ENCODE measurements at regions not wholly inside any gene's neighbourhood (a gene's known extent, or its start where the extent isn't known, plus 50 kb on each side); places are given as distances from the start of the nearest gene placed in this dataset.

GRCh38 chr11:86726770-86727504 lies 54.5 kb upstream of the ME3 start:
- Histone ChIP-seq H3K4me3 (no peak overlapping the region), H3K27me3 (no peaks in the 10 kb centered on the region), H3K27ac (no peak overlapping the region), H3K9me3 (peaks cover 7 to 11% of the 10 kb centered on the region in 2 donors), H3K36me3 (no peaks in the 10 kb centered on the region), H3K4me1 (no peaks in the 10 kb centered on the region)
- in situ Hi-C loops (cut with MboI; ENCODE audit: low pct_ligation_motif_present in 1 of 4, low pct_unique_long_range_greater_than_20kb in 1 of 4, low sequenced_read_pairs in 3 of 4): no loop called here
- TF ChIP-seq EP300 (IDR thresholded peaks at IDR 0.05; ENCODE audit: low read depth) (no peak), CTCF (IDR thresholded peaks at IDR 0.05) (no peak)
- 47 to 66% methylated on average over 4 to 5 of the region's 5 CpGs for WGBS, 2 donors (ENCODE audit: low coverage in 1 of 2)
- intact Hi-C loops (cut with DNase I; ENCODE audit: low total_unique reads): no loop called here
- no peak for DNase-seq

GRCh38 chr11:86726118-86726753 lies 53.8 kb upstream of the ME3 start:
- 82 to 92% methylated on average over 2 of the region's 2 CpGs for WGBS, 2 donors (ENCODE audit: low coverage in 1 of 2)
- intact Hi-C loops (cut with DNase I; ENCODE audit: low total_unique reads): no loop called here
- H3K4me1 ChIP-seq: no peaks in the 10 kb centered on the region
- no peak overlapping the region for H3K27ac ChIP-seq
- H3K4me3 ChIP-seq: no peak overlapping the region
- no peaks in the 10 kb centered on the region for H3K27me3 ChIP-seq
- no peak for TF ChIP-seq POLR2A (IDR thresholded peaks at IDR 0.05)
- H3K9me3 ChIP-seq: peaks cover 7 to 11% of the 10 kb centered on the region in 2 donors
- no peaks in the 10 kb centered on the region for H3K36me3 ChIP-seq
- in situ Hi-C loops (cut with MboI; ENCODE audit: low pct_ligation_motif_present in 1 of 4, low pct_unique_long_range_greater_than_20kb in 1 of 4, low sequenced_read_pairs in 3 of 4): no loop called here
- DNase-seq: no peak

- H3K36me3 ChIP-seq: no peaks in the 10 kb centered on the region
- H3K27me3 ChIP-seq: no peaks in the 10 kb centered on the region
- intact Hi-C loops (cut with DNase I; ENCODE audit: low total_unique reads) (no loop called here), in situ Hi-C loops (cut with MboI; ENCODE audit: low pct_ligation_motif_present in 1 of 4, low pct_unique_long_range_greater_than_20kb in 1 of 4, low sequenced_read_pairs in 3 of 4) (no loop called here)
- DNase-seq: no peak
- no peak overlapping the region for H3K27ac ChIP-seq
- peaks cover 7 to 11% of the 10 kb centered on the region in 2 donors for H3K9me3 ChIP-seq
- no peaks in the 10 kb centered on the region for H3K4me1 ChIP-seq
- TF ChIP-seq POLR2A (IDR thresholded peaks at IDR 0.05) (no peak), POLR2AphosphoS5 (IDR thresholded peaks at IDR 0.05) (no peak), EP300 (IDR thresholded peaks at IDR 0.05; ENCODE audit: low read depth) (no peak), CTCF (IDR thresholded peaks at IDR 0.05) (no peak)
- H3K4me3 ChIP-seq: no peak overlapping the region
Observed at GRCh38 chr11:86724137-86724536, 51.7 kb upstream of the ME3 start.

GRCh38 chr11:86723281-86723680 lies 50.9 kb upstream of the ME3 start:
- 72 to 100% methylated on average over 1 of the region's 1 CpG for WGBS, 2 donors (ENCODE audit: low coverage in 1 of 2)
- TF ChIP-seq EP300 (IDR thresholded peaks at IDR 0.05; ENCODE audit: low read depth): no peak
- no peak for TF ChIP-seq CTCF (IDR thresholded peaks at IDR 0.05)
- TF ChIP-seq POLR2A (IDR thresholded peaks at IDR 0.05): no peak
- TF ChIP-seq POLR2AphosphoS5 (IDR thresholded peaks at IDR 0.05): no peak
- Histone ChIP-seq H3K9me3 (peaks cover 7 to 11% of the 10 kb centered on the region in 2 donors), H3K27me3 (no peaks in the 10 kb centered on the region), H3K4me1 (no peaks in the 10 kb centered on the region), H3K27ac (no peak overlapping the region), H3K4me3 (no peak overlapping the region), H3K36me3 (no peaks in the 10 kb centered on the region)
- in situ Hi-C loops (cut with MboI; ENCODE audit: low pct_ligation_motif_present in 1 of 4, low pct_unique_long_range_greater_than_20kb in 1 of 4, low sequenced_read_pairs in 3 of 4) (no loop called here), intact Hi-C loops (cut with DNase I; ENCODE audit: low total_unique reads) (no loop called here)
- DNase-seq: no peak

- no peak for DNase-seq
- Histone ChIP-seq H3K4me3 (no peak overlapping the region), H3K27ac (no peak overlapping the region), H3K27me3 (no peaks in the 10 kb centered on the region), H3K36me3 (no peaks in the 10 kb centered on the region), H3K9me3 (peaks cover 7 to 11% of the 10 kb centered on the region in 2 donors), H3K4me1 (no peaks in the 10 kb centered on the region)
- intact Hi-C loops (cut with DNase I; ENCODE audit: low total_unique reads): no loop called here
- no peak for TF ChIP-seq EP300 (IDR thresholded peaks at IDR 0.05; ENCODE audit: low read depth)
- TF ChIP-seq CTCF (IDR thresholded peaks at IDR 0.05): no peak
- no peak for TF ChIP-seq POLR2A (IDR thresholded peaks at IDR 0.05)
- no peak for TF ChIP-seq POLR2AphosphoS5 (IDR thresholded peaks at IDR 0.05)
- in situ Hi-C loops (cut with MboI; ENCODE audit: low pct_ligation_motif_present in 1 of 4, low pct_unique_long_range_greater_than_20kb in 1 of 4, low sequenced_read_pairs in 3 of 4): no loop called here
Observed at GRCh38 chr11:86722748-86723147, 50.3 kb upstream of the ME3 start.

All from transverse colon (tissue), 4 donors.